ENCODE measurements at regions not wholly inside any gene's neighbourhood (a gene's known extent, or its start where the extent isn't known, plus 50 kb on each side); places are given as distances from the start of the nearest gene placed in this dataset.
"Not testable (repeated sequence)": the region's sequence is repeated elsewhere in the genome, so short reads cannot be mapped to it uniquely, and the experiment has no call there.

DNA sequence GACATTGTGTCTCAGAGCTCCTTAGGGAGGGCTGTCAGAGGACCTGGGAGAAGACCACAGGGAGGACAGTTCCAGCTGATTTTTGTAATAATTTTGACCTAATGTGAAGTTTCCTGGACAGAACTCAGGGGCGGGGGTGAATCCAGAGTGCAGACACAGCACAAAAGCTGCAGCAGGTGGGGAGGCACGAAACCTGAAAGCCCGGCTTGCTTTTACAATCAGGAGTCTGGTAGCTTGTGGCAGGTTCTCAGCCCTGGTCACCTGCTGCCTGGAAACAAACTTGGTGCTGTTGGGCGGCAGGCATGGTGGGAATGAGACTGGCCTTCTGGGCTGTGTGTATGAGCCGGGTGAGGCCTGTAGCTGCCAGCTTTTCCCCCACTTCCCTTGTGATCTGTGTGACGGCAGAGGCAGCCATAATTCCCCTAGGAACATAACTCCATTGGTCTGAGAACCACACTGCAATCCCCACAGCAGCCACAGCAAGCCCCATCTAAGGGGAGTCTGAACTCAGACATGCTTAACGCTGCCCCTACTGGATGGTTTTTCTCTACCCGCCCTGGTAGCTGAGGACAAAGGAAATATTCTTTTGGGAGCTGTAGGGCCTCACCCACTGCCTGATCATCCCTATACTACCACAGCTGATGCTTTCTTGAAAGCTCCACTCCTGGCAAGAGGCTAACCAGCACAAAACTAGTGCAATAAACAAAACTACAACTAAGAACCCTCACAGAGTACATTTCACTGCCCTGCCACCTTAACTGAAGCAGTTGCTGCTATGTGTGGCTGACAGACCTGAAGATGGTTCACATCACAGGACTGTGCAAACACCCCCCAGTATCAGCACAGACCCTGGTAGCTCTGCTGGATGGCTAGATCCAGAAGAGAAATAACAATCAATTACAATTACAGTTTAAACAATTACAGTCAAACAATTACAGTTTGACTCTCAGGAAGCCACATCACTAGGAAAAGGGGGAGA lies 1055.1 kb upstream of the GJE1 start:
- peak; percentile 2 for DNase-seq (ENCODE audit: low read depth)

DNA sequence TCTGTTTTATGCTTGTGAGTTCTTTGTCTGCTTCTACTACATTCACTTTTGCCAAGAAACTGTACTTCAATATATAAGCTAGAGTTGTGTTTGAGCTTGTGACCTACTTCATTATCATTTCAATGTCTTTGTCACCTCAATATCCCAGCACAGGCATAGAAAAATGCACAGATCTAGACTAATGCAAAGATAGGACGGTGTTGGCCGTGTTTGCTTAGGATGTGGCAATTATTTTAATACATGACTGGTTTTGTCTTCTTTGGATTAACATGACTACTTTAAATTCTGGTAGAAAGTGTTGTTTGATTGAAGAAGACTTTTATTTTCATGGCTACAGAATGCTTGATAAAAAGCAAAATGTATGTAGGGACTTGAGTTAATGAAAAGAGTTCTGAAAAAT lies 1075.0 kb upstream of the GJE1 start:
- no peak for DNase-seq (ENCODE audit: low read depth)

DNA sequence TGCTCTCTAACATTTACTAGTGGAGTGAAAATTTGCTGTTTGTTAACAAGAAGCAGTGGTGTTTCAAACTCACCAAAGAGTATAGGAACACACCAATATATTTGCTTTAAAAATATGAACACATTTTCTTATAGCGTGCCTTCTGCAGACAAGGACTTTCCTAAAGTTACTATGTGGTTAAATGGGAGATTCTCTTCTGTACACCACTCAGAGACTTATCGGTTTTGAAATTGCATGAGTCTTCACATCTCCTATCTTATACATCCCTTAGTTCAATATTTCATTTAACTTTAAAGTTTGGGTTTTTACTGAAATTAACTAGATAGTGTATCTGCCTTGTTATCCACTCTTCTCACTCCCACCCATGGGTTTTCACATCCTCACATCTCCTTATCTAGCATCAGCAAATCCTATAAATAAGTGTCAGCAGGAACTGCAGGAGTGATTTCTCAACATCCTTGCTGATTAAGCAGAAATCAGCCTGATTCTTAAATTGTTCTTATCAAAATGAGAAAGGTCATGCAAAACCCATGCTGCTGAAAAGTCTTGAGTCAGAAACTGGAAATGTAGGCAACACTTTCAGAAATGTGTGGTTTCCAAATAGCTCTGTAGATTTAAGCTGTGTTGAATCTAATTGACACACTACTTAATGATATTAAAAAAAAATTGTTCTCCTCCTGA lies 1075.6 kb upstream of the GJE1 start:
- no peak for DNase-seq (ENCODE audit: low read depth)

DNA sequence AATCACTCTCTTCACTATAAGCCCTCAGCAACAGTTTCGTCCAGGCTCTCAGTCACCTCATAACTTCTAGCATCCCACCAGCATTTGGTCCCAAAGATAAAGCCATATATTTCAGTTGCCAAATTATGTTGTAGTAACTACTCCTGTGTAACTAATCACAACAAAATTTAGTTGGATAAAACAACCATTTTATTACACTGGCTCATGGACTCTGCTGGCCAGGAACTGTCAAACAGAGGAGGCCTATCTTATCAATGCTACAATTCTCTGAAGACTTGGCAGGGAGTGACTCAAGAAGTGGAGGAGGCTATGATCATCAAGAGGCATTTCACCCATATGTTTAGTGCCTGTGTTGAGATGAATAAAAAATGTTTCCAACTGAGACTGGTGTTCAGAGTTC lies 1082.3 kb upstream of the GJE1 start:
- DNase-seq (ENCODE audit: low read depth), result no peak

DNA sequence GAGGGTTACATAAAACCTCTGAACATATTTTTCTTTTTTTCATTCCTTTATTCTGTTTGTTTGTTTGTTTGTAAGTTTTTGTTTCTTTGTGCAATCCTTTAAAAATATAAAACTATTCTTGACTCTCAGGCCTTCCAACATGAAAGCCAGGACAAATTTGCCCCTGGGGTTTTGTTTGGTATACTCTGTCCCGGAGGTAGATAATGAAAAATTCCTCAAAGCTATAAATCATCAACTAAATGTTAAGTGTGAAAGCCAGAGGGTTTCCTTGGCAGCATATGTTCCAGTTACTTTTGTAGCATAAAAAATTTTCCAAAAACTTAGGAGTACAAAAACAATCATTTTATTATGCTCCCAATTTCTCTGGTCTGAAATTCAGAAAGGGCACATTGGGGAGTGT lies 1084.3 kb upstream of the GJE1 start:
- no peak for DNase-seq (ENCODE audit: low read depth)

DNA sequence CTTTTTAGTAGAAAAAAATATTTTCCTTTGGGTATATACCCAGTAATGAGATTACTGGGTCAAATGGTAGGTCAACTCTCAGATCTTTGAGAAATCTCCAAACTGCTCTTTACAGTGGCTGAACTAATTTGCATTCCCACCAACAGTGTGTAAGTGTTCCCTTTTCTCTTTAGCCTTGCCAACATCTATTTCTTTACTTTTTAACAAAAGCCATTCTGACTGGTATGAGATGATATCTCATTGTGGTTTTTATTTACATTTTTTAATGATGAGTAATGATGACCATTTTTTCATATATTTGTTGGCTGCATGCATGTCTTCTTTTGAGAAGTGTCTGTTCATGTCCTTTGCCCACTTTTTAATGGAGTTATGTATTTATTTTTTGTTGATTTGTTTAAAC lies 1086.2 kb upstream of the GJE1 start:
- DNase-seq (ENCODE audit: low read depth), result not testable (repeated sequence)

DNA sequence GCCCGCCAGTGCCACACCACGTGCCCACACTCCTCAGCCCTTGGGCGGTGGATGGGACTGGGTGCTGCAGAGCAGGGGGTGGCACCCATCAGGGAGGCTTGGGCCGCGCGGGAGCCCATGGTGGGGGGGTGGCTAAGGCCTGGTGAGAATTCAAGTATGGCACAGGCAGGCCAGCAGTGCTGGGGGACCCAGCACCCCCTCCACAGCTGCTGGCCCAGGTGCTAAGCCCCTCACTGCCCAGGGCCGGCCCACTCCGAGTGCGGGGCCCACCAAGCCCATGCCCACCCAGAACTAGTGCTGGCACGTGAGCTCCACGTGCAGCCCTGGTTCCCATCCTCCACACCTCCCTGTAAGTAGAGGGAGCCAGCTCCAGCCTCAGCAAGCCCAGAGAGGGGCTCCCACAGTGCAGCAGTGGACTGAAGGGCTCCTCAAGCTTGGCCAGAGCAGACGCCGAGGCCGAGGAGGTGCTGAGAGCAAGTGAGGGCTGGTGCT lies 1091.1 kb upstream of the GJE1 start:
- DNase-seq (ENCODE audit: low read depth), result no peak

DNA sequence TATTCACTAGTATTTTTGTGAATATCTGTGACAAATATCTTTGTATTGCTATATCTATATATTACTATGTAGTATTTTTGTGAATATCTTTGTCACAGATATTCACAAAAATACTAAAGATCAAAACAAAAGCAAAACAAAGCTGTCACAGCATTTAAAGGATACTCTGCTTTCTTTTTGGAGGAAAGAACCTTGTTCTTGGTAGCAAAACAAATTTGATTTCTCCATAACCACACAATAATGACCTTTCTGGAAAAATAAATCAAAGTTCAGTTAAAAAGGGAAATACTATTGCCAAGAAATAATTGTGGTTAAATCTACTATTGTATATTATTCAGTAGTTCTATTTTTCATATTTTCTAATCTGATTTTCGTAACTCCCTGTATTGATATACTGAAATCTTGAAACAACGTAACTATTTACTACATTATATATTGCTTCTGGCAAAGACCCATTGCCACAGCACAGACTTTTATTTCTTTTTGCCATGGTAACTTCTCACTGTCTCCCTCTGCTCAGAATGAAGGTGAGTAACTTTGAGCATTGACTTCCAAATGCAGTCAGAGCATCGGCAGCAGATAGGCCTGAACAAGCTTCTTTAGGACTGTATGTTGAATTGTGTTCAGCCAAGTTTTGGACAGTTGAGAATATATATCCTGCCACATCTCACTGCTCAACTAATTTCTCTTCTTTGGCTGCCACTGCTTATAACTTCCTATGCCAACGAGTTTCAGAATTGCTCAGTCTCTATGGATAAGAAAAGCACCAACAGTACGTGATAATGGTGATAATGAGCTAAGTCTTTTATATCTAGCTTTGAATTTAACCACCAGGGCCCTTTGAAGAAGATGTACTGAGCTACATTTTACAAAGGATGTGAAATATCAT lies 1097.2 kb upstream of the GJE1 start:
- DNase-seq (ENCODE audit: low read depth), result no peak

DNA sequence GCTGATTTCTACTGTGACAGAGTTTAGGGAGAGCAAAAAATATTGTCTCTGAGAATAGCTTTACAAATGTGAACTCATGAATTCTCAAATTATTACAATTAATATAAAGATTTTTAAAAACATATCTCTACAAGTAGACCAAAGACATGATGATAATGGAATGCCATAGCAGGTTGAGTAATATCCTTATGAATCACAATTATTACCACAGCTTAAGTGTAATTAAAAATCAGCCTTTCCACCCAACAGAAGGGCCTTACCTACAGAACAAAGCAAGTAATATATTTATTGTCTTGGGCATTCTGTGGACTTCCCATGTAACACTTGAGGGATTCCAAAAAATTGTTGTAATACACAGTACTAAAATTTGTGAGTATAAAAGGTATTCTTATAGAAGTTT lies 1099.6 kb upstream of the GJE1 start:
- DNase-seq (ENCODE audit: low read depth), result no peak

DNA sequence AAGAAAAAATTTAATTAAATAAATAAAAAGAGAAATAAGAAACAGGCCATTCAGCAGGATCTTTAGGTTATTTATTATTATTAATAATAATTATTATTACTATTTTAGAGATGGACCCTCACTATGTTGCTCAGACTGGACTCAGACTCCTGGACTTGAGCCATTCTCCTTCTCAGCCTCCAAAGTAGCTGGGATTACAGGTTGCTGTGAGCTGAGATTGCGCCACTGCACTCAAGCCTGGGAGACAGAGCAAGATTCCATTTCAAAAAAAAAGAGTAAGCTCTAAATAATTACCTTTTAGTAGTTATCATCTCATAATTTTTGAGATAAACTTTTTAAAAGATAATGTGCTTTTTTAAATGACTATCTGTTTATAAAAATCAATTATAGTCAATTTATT lies 1102.8 kb upstream of the GJE1 start:
- DNase-seq (ENCODE audit: low read depth), result no peak

DNA sequence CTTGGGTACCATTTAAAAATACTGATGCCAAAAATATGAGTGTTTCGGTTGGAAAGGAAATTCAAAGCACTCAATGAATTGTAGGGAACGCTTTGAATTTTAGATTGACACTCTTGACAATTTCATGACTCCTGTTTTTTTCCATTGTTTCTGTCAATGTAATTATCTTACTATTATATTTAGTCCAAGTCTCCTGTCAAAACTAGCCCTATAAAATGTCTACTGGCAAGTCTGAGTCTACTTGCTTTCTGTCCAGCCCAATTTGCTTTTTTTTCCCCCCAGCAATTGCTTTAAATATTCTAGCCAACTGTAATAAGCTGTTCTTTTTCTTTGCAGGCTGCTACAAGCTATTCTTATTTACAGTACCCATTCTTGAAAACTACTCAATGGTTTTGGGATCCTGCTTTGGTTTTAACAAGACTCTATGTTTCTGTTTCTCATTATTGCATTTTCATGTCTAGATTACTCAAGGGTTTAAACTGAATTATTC lies 1103.9 kb upstream of the GJE1 start:
- DNase-seq (ENCODE audit: low read depth), result no peak

DNA sequence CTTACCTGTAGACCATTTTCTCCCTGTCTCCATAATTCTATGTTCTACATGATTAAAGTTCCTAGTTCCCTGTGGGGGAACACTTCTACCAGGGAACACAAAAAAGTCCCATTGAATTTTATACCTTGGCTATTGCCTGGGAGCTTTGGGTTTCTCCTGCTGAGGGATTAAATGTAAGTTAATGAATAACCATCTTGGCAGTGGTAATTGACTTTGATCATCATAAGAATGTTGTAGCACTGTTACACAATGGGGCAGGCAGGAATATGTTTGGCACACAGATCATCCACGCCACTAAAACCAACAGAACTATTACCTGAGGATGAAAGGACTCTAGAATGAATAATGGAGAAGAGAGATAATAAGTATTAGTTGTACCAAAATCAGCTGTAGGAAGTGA lies 1106.2 kb upstream of the GJE1 start:
- DNase-seq (ENCODE audit: low read depth), result no peak

DNA sequence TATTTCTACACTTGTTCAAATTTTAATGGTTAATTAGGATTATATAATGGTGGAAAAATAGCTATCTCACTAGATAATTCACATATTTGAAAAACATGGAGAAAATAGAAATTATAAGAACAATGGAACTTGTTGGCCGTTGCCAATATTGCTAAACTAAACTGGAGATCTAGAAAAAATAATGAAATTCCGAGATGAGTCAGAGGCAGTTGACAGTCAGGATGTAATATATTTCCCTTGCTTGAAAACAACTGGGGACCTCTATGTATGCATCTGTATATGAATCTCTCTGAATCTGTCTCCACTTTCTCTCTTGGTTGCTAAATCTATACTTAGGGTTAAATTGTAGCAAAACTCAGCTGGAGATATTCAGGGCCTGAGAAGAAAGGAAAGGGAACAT lies 1108.2 kb upstream of the GJE1 start:
- no peak for DNase-seq (ENCODE audit: low read depth)

DNA sequence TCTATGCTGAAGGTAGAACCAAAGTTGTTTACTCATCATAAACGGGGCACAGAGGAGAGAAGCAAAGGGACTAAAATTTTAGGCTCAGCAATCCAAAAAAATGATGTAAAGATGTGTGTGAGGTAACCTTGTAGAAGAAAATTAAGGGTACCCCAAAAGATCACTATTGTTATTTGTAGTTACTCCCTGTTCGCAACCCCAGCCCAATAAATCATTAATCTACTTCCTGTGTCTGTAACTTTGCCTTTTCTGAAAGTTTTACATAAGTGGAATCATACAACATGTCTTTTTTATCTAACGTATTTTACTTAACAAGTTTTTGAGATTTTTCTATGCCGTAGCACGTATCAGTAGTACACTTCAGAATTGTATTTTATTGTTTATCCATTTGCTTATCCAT lies 1114.8 kb upstream of the GJE1 start:
- no peak for DNase-seq (ENCODE audit: low read depth)

DNA sequence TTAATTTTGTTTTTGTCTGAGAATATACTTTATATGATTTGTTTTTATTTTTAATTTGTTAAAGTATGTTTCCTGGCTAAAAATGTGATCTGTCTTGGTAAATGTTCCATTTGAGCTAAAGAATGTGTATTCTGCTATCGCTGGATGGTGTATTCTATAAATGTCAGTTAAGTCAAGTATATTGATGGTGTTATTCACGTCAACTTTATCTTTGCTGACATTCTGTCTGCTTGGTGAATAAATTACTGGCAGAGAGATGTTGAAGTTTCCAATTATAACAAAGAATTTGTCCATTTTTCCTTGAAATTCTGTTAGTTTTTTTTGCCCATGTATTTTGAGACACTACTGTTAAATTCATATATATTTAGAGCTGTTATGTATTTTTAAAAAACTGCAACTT lies 1131.8 kb upstream of the GJE1 start:
- DNase-seq (ENCODE audit: low read depth), result no peak

DNA sequence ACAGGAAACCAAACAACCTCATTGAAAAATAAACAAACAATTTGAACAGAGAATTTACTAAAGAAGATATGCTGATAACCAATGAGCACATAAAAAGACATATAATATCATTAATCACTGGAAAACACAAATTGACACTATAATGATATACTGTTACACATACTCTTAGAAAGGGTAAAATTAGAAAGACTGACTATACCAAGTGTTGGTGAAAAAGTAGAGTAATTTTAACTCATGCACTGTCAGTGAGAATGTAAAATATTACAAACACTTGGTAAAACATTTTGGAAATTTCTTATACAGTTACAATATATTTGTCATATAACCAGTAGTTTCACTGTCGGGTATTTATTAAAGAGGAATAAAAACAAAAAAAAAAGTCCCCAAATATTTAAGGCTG lies 1139.2 kb upstream of the GJE1 start:
- DNase-seq (ENCODE audit: low read depth), result no peak

DNA sequence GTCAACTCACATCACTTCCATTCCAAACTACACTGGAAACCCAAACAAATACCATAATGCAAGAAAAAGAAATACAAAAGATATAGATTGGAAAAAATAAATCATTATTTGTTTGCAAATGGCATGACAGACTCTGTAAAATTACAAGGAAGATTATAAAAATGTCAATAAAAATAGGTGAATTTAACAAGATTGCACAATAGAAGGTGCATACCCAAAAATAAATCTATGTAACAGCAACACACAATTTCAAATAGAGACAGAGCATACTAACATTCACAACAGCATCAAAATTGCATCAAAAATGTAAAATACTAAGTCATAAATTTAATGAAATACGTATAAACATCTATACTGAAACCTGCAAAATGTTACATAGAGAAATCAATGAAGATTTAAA lies 1140.0 kb upstream of the GJE1 start:
- DNase-seq (ENCODE audit: low read depth), result no peak

DNA sequence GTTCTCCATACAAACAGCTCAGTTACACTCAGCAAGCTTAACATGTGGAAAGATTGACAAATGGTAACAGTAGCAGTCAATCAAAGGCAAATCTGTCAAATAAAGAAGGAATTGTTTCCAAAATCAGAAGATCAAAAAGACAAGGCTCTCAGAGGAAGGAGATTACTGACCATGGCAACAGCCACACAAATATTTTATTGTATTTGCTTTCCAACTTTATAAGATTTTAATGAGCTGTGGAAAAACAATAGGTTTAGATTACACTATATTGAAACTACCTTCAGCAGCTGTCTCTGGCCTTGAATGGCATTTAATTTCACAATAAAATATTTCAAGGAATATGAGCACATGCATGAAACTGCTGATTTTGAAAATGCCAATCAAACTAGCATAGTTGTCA lies 1143.9 kb upstream of the GJE1 start:
- no peak for DNase-seq (ENCODE audit: low read depth)

DNA sequence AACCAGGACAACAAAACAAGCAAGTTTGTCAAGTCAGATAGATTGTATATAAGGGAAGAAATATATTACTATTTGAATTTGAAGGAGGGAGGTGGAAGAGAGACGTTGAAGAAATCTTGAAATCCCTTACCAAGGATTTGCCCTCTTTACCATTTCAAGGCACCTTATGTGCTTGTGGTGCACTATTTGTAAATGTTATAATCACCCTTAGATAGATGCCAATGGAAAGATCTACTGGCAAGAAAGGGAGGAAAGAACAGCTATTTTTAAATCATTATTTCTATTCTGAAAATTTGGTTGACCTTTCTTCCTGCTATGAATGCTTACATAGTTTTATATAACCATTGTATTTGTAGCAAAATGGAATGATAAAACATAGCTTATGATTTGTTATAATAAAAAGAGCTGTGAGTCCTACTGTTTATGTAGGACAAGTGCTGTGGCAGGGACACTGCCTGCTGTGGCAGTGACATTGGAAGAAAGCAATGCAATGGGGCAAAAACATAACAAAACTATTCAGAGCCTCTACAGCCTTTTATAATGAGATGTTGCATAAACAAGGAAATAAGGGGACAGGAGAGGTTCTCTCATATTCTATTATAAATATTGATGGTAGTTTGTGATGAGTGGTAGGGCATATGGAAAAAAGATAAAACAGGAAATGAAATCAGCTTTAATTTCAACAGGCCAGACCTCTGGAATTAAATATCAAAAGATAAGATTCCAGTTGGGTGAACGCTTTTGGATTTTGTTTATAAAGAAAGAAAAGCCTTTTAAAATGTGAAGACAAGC lies 1145.2 kb upstream of the GJE1 start:
- DNase-seq (ENCODE audit: low read depth), result no peak

DNA sequence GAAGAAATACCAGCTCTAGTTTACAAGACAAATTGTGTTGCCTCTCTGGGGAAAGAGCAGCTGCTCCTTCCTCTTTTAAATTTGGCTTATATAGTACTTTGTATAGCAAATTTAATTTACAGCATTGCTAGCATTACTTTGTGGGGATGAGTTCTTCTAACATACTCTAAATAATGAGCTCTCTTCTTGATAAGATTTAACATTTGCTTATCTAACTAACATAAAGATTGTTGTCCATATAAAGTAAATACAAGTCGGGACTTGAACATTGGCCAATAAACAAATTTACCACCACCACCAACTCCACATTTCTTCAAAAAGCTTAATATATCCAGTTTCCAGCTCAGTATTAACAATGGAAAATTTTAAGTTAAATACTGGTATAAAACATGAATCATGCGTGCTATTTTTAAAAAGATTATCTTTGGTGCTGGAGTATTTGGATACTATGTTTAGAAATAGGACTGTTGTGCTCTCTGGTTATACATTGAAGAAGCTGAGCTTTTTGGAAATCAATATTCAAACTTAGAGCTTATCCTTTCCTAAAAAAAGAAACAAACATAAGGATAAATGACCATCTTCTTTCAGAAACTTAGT lies 1146.9 kb upstream of the GJE1 start:
- no peak for DNase-seq (ENCODE audit: low read depth)
